Effector memory CD8-positive, alpha-beta T cell (primary cell): ENCODE measurements at regions not wholly inside any gene's neighbourhood (a gene's known extent, or its start where the extent isn't known, plus 50 kb on each side); places are given as distances from the start of the nearest gene placed in this dataset.

Experiments used
- ATAC-seq: fragments of 150-1000 bp; cut with Tn5 transposase; replicated peaks from 2 replicates; pipeline ENCODE4 v1.10.0; 2021; ENCODE audit warnings: mild to moderate bottlenecking, moderate library complexity
- DNase-seq, 3 experiments: peaks; one replicate each; pipeline ENCODE4 v3.0.0; 2021
- H3K27ac Mint-ChIP-seq, 2 donors: one replicate each; pipeline ENCODE4 v1.8.0; 2022; ENCODE audit warnings: mild to moderate bottlenecking in 2 of 2, mixed read lengths in 2 of 2, moderate library complexity in 2 of 2
- H3K27me3 Mint-ChIP-seq, 2 donors: one replicate each; pipeline ENCODE4 v1.8.0; 2022; ENCODE audit warnings: mixed read lengths in 2 of 2
- H3K36me3 Mint-ChIP-seq: one replicate; pipeline ENCODE4 v1.8.0; 2022; ENCODE audit warnings: mild to moderate bottlenecking, moderate library complexity, mixed read lengths; ENCODE audit not compliant: insufficient read depth
- H3K4me1 Mint-ChIP-seq, 2 donors: one replicate each; pipeline ENCODE4 v1.8.0; 2022; ENCODE audit warnings: low read depth in 2 of 2, mixed read lengths in 2 of 2
- H3K4me3 Mint-ChIP-seq, 2 donors: one replicate each; pipeline ENCODE4 v1.8.0; 2022; ENCODE audit warnings: mild to moderate bottlenecking in 2 of 2, mixed read lengths in 2 of 2, moderate library complexity in 2 of 2
- H3K9me3 Mint-ChIP-seq, 2 donors: one replicate each; pipeline ENCODE4 v1.8.0; 2022; ENCODE audit warnings: mixed read lengths in 2 of 2

DNA sequence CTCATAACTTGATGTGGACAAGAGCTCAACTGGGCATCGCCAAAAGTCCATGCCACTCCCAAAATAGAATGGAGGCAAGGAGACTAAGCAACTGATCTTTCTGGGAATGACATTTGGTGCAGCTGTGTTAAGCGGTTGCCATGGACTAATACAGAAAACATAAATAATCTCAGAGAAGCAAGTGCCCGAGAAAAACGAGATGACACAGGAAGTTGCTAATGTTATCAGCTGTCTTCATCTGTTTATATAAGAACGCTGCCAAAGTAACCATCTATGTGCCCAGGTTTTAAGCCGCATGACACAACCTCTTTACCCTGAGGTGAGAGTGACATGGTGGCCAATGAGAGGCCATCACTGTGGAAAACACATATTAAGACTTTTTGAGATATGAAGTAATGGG is 54.9 kb upstream of the SACS start:
- DNase-seq (no peak), ATAC-seq (peak; percentile 78)
- no peaks in the 10 kb centered on the region for H3K9me3 Mint-ChIP-seq
- H3K36me3 Mint-ChIP-seq: no peaks in the 10 kb centered on the region
- no peak overlapping the region for H3K4me3 Mint-ChIP-seq
- peaks cover 26 to 35% of the 10 kb centered on the region in 2 donors for H3K27me3 Mint-ChIP-seq
- H3K27ac Mint-ChIP-seq: no peak overlapping the region
- no peaks in the 10 kb centered on the region for H3K4me1 Mint-ChIP-seq

DNA sequence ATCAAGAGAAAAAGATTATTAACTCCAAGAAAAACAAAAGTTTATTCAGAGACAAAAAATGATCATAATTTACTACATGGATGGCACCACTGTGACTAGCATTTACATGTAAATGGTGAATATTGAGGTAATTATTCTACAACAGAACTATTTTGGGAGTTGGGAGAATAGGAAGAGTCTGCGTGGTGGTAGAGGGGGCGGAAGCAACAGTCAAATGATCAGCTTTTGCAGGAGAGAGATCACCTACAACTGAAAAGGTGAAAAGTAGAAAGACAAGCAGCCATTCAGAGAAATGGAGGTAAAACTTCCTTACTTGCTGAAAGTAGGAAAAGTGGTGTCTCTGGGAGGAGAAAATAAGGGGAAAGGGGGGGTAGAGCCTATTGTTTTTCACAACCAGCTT is 62.8 kb upstream of the SACS start:
- Mint-ChIP-seq H3K27ac (no peak overlapping the region), H3K4me3 (no peak overlapping the region), H3K36me3 (no peaks in the 10 kb centered on the region), H3K4me1 (peaks cover 0 to 2% of the 10 kb centered on the region in 2 donors), H3K9me3 (no peaks in the 10 kb centered on the region), H3K27me3 (peaks cover 48 to 54% of the 10 kb centered on the region in 2 donors)
- DNase-seq: no peak
- no peak for ATAC-seq

DNA sequence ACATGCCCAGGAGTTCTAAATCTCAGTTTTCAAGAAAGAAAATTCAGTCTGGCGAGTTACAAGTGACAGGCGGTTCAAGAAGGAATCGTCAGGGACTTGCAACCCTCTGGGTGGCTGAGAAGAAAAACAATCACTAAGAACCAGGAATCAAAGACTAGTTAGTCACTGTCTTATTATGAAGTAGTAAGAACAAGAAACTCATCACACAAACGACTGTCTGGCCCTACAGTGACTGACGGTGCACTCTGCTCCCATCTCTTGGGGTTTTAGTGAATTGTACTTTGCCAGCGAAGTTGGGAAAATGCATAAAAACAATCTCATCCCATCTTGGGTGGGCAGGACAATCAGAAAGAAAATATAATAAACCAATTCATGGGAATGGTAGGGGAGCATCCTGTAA is 63.7 kb upstream of the SACS start:
- H3K27ac Mint-ChIP-seq: no peak overlapping the region
- H3K36me3 Mint-ChIP-seq: no peaks in the 10 kb centered on the region
- peaks cover 48 to 54% of the 10 kb centered on the region in 2 donors for H3K27me3 Mint-ChIP-seq
- DNase-seq (no peak), ATAC-seq (no peak)
- H3K4me1 Mint-ChIP-seq: peaks cover 0 to 2% of the 10 kb centered on the region in 2 donors
- H3K9me3 Mint-ChIP-seq: no peaks in the 10 kb centered on the region
- no peak overlapping the region for H3K4me3 Mint-ChIP-seq

DNA sequence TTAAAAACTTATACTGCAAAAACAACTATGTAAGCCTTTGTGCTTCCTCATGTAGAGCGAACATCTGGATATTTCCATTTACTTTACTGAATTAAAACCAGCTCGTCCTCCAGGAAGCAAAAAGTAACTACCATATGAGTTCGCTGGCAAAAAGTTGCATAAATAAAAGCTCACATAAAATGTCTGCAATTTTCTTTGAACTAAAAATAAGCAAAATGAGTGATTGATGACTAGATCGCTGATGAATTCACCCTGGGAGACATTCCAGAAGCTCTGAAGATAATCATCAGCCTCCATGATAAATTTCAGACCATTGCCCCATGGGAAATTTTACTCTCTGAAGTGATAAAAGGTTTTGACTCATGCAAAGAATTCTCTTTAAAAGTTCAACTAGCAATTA is 67.3 kb upstream of the SACS start:
- no peak overlapping the region for H3K4me3 Mint-ChIP-seq
- no peaks in the 10 kb centered on the region for H3K4me1 Mint-ChIP-seq
- no peak for ATAC-seq
- H3K27ac Mint-ChIP-seq: no peak overlapping the region
- H3K36me3 Mint-ChIP-seq: no peaks in the 10 kb centered on the region
- peaks cover 35 to 40% of the 10 kb centered on the region in 2 donors for H3K27me3 Mint-ChIP-seq
- DNase-seq: no peak
- no peaks in the 10 kb centered on the region for H3K9me3 Mint-ChIP-seq

DNA sequence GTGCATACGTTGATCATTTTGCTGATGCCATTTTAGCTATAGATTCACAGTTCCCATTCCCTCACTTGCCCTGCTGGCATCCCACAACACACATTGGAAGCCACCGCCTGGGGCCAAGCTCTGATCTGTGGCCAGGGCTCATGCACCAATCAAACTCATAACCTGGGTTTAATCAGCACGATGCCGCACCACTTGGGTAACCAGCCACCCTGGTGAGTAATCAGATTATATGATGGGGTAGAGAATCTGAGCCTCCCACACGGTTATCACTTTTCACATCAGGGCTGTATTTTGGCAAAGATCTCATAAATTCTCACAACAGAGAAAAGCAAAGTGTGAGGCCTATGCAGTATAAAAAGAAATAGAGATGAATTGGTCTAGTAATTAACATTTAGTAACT is 66.0 kb upstream of the TNFRSF19 start:
- DNase-seq (no peak), ATAC-seq (no peak)
- H3K36me3 Mint-ChIP-seq: no peaks in the 10 kb centered on the region
- H3K4me3 Mint-ChIP-seq: no peak overlapping the region
- no peak overlapping the region for H3K27ac Mint-ChIP-seq
- no peaks in the 10 kb centered on the region for H3K4me1 Mint-ChIP-seq
- H3K27me3 Mint-ChIP-seq: peaks cover 19 to 33% of the 10 kb centered on the region in 2 donors
- H3K9me3 Mint-ChIP-seq: no peaks in the 10 kb centered on the region

DNA sequence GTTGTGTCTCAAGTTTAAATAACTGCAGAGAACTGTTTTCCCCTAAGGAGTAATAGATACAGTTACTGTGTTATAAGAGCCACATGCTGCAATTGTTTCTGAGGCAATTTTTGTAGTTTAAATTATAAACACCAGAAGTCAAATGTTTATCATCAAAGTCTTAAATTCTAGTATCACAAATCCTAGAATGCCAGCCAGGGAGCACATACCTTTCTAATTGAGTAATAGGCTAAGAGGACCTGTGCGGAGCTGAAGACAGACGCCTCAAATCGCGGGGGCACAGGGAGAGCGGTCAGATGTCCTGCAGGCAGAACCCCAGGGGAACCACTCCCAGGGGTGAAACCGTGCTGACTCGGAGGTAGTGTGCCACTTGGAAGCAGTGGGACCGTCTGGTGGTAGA is 65.2 kb upstream of the TNFRSF19 start:
- DNase-seq (no peak), ATAC-seq (no peak)
- H3K9me3 Mint-ChIP-seq: no peaks in the 10 kb centered on the region
- H3K27ac Mint-ChIP-seq: no peak overlapping the region
- H3K36me3 Mint-ChIP-seq: no peaks in the 10 kb centered on the region
- no peaks in the 10 kb centered on the region for H3K4me1 Mint-ChIP-seq
- H3K27me3 Mint-ChIP-seq: peaks cover 16 to 40% of the 10 kb centered on the region in 2 donors
- no peak overlapping the region for H3K4me3 Mint-ChIP-seq

DNA sequence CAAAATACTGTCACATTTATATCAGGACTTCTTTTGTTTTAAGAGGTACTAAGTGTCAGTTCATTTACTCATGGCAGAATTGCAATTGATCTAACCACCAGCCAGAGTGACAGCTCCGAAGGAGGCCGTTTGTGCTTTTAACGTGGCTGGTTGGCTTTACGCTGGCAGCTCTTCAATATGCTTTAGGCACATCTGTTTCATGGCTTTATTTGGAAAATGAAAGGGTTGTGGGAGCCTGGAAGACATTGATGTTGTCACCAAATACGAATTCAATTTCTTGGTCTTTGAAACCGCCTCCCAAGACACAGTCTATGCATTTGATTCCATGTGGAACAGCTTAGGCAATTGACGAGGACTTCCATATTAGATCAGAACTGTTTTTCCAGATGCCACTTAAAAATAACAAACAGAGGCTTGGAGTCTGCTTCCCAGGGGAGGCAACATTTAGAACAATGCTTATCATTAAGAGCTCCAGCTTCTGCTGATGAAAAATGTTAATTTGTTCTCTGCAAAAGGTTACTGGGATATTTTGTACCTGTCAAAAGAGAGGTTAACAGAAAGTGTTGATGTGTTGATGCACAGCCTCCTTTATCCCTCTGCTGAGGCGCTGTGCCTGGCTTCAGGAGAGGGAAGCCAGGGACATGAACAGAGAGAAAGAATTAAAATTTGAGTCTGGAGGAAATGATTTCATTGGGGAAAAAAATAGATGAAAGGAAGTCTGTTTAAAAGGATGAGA is 64.0 kb upstream of the TNFRSF19 start:
- H3K36me3 Mint-ChIP-seq: no peaks in the 10 kb centered on the region
- no peak for DNase-seq
- H3K27me3 Mint-ChIP-seq: peaks cover 14 to 43% of the 10 kb centered on the region in 2 donors
- no peaks in the 10 kb centered on the region for H3K4me1 Mint-ChIP-seq
- no peaks in the 10 kb centered on the region for H3K9me3 Mint-ChIP-seq
- no peak overlapping the region for H3K4me3 Mint-ChIP-seq
- ATAC-seq: no peak
- H3K27ac Mint-ChIP-seq: no peak overlapping the region

DNA sequence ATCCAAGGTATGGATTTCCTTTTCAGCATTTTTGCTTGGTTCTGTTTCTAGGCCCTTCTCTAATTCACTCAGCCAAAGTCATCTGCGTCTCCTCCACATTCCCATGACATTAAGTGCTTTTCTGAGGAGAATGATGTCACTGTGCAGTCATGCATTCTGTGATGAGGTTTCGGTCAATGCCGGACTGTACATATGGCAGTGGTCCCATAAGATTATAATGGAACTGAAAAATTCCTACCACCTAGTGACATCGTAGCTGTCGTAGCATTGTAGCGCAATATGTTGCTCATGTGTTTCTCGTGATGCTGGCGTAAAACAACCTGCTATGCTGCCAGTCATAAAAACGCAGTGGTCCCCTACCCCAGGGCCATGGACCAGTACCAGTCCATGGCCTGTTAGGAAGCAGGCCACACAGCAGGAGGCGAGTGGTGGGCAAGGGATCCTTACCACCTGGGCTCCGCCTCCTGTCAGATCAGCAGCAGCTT is 63.4 kb upstream of the TNFRSF19 start:
- DNase-seq (no peak), ATAC-seq (no peak)
- H3K27ac Mint-ChIP-seq: no peak overlapping the region
- no peak overlapping the region for H3K4me3 Mint-ChIP-seq
- no peaks in the 10 kb centered on the region for H3K9me3 Mint-ChIP-seq
- no peaks in the 10 kb centered on the region for H3K4me1 Mint-ChIP-seq
- H3K36me3 Mint-ChIP-seq: no peaks in the 10 kb centered on the region
- peaks cover 15 to 49% of the 10 kb centered on the region in 2 donors for H3K27me3 Mint-ChIP-seq

DNA sequence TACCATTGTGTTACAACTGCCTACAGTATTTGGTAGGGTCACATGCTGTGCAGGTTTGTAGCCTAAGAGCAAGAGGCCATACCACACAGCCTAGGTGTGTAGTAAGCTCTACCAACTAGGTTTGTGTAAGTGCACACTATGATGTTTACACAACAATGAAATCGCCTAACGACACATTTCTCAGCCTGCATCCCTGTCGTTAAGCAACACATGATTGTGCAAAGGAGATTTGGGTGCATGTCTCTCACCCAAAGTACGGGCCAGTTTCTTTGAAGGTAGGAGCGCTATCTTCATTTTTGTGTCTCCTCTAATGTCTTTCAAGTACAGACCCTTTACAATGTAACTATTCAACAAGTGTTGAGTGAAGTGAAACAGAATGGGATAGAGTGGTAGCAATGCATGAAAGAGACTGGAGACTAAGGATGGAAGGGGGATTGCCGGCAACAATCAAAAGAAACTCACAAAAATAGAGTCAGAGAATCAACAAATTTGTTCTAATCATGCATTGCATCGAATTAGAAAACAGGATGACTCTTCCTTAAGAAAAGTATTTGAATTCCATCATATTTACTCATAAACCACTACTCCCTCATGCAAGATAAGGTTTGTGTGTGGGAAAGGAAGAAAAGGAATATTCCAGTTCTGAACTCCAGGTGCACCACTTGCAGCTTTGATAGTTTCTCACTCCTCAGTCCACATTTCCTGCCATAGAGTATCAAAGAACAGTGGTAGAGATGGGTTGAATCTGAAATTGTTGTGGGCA is 60.2 kb upstream of the TNFRSF19 start:
- no peaks in the 10 kb centered on the region for H3K9me3 Mint-ChIP-seq
- no peak for ATAC-seq
- peaks cover 30 to 66% of the 10 kb centered on the region in 2 donors for H3K27me3 Mint-ChIP-seq
- DNase-seq: no peak
- H3K27ac Mint-ChIP-seq: no peak overlapping the region
- H3K36me3 Mint-ChIP-seq: no peaks in the 10 kb centered on the region
- H3K4me3 Mint-ChIP-seq: no peak overlapping the region
- no peaks in the 10 kb centered on the region for H3K4me1 Mint-ChIP-seq

DNA sequence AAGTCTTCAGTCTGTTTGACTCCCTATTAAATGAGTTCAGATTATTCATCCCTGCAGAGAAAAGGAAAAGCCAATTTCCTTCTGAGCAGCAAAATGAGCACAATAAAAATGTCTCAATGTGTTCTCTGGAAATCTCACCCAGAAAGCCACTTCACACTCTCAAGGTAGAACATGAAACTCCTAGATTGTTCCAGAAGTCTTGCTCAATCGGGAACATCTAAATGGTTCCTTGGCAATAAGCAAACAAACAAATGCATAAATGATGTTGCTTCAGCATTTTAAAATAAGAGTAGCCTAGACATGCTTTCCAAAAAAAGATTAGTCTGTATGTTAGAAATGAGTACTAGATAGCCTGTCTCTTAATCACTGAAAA is 59.7 kb upstream of the TNFRSF19 start:
- DNase-seq: no peak
- no peaks in the 10 kb centered on the region for H3K36me3 Mint-ChIP-seq
- ATAC-seq: no peak
- peaks cover 36 to 68% of the 10 kb centered on the region in 2 donors for H3K27me3 Mint-ChIP-seq
- no peak overlapping the region for H3K27ac Mint-ChIP-seq
- no peak overlapping the region for H3K4me3 Mint-ChIP-seq
- no peaks in the 10 kb centered on the region for H3K4me1 Mint-ChIP-seq
- no peaks in the 10 kb centered on the region for H3K9me3 Mint-ChIP-seq

DNA sequence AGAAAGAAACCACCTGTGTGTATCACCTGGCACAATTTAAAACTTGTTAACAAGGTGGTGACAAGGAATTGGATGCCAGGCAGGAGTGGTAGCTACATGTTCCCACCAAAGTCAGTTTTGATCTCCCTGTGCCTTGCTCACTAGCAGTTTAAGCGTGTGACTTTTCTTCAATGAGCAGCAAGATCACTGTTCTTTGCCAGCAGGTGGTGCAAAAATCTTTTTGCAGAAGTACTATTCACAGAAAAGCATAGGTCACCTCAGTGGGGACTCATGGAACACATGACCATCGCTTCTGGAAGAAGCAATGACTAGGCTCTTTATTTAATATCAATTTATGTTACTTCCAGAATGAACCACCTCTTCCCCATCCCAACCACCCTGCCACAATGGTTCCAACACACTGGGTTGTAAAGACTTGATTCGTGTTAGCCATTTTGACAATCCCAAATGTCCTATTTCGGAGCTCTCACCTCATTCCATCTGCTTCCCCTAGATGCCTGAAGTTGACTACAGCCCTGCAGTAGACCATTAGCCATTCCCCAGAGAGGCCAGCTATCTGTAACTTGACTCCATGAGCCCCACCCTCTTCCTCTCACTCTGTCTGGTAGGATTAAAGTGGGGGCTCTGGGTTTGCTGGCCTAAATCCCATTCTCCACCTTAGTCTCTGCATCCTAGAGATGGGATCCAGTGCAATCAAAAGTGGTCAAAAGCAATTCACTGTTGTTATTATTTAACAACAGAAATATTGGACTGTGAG is 59.1 kb upstream of the TNFRSF19 start:
- no peak for ATAC-seq
- Mint-ChIP-seq H3K27ac (no peak overlapping the region), H3K27me3 (peaks cover 36 to 71% of the 10 kb centered on the region in 2 donors), H3K9me3 (no peaks in the 10 kb centered on the region), H3K36me3 (no peaks in the 10 kb centered on the region), H3K4me1 (no peaks in the 10 kb centered on the region), H3K4me3 (no peak overlapping the region)
- no peak for DNase-seq

DNA sequence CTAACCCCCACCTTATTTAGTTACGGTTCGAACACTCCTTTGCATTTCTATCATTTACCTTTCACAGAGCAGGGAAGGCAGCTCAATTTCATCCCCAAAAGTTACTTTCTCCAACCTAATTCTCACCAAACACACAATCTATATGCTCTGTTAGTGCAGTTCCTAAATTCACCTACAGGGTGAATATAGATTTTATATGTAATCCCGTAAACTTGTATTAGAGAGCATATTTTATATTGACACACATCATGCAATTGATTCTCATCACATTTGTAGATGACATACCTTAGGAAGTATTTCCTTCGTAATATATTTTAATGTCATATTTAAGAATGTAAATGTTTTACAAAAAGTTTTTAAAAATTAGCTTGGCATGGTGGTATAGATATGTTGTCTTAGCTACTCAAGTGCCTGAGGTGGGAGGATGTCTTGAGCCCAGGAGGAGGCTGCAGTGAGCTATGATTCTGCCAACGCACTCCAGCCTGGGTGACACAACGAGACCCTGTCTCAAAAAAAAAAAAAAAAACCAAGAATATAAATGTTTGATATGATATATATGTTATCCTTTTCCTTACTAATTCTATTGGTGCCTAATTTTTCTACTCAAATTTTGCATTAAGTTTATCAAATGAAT is 57.3 kb upstream of the TNFRSF19 start:
- DNase-seq (no peak), ATAC-seq (no peak)
- H3K36me3 Mint-ChIP-seq: no peaks in the 10 kb centered on the region
- no peak overlapping the region for H3K4me3 Mint-ChIP-seq
- H3K4me1 Mint-ChIP-seq: no peaks in the 10 kb centered on the region
- H3K27ac Mint-ChIP-seq: no peak overlapping the region
- peaks cover 40 to 58% of the 10 kb centered on the region in 2 donors for H3K27me3 Mint-ChIP-seq
- H3K9me3 Mint-ChIP-seq: no peaks in the 10 kb centered on the region

DNA sequence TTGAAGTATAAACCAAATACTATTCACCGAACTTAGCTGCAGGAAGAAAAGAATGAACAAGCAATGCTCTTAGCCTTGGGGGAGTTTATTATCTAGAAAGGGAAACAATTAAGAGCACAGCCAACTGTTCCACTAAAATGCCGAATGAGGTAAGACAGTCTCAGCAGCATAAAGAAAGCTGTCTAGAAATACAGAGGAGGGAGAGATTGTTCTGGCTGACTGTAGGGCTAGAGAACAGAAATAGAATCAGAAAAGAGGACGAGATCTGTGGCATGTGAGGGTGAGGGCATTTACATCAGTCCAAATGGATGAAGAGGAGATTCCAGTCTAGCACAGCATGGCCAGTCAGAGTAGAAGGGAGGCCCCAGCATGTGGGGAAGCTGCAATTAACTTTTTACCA is 56.8 kb upstream of the TNFRSF19 start:
- DNase-seq (no peak), ATAC-seq (no peak)
- H3K27ac Mint-ChIP-seq: no peak overlapping the region
- no peaks in the 10 kb centered on the region for H3K4me1 Mint-ChIP-seq
- no peaks in the 10 kb centered on the region for H3K36me3 Mint-ChIP-seq
- no peaks in the 10 kb centered on the region for H3K9me3 Mint-ChIP-seq
- peaks cover 42 to 61% of the 10 kb centered on the region in 2 donors for H3K27me3 Mint-ChIP-seq
- H3K4me3 Mint-ChIP-seq: no peak overlapping the region
